ENCODE measurements at regions not wholly inside any gene's neighbourhood (a gene's known extent, or its start where the extent isn't known, plus 50 kb on each side); places are given as distances from the start of the nearest gene placed in this dataset.

- H3K9ac ChIP-seq (ENCODE audit: extremely low read depth, low read length, poor library complexity, severe bottlenecking) = no peak overlapping the region
- Mint-ChIP-seq H3K27ac (no peak overlapping the region), H3K36me3 (ENCODE audit: low read depth) (no peaks in the 10 kb centered on the region), H3K4me1 (peaks cover 16% of the 10 kb centered on the region), H3K9me3 (no peaks in the 10 kb centered on the region), H3K27me3 (ENCODE audit: insufficient read depth) (no peaks in the 10 kb centered on the region), H3K4me3 (no peak overlapping the region)
- H3K27ac ChIP-seq (ENCODE audit: low read depth, low read length) = no peak overlapping the region
- no peaks in the 10 kb centered on the region for H3K9me3 ChIP-seq (ENCODE audit: control insufficient read depth, low read length)
- H3K27me3 ChIP-seq (ENCODE audit: control insufficient read depth, insufficient read depth, low read length, poor library complexity, severe bottlenecking) = no peaks in the 10 kb centered on the region
- DNase-seq = no peak
- 94 to 100% methylated on average over 3 to 4 of the region's 4 CpGs for WGBS, 2 experiments (ENCODE audit: insufficient coverage in 1 of 2, insufficient read length in 1 of 2)
- TF ChIP-seq CTCF (conservative IDR thresholded peaks at IDR 0.05) = no peak
- no peak overlapping the region for H3K4me3 ChIP-seq (ENCODE audit: low read length)
- H3K4me1 ChIP-seq (ENCODE audit: control insufficient read depth, insufficient read depth, low read length) = no peaks in the 10 kb centered on the region
- no peaks in the 10 kb centered on the region for H3K36me3 ChIP-seq (ENCODE audit: control insufficient read depth, insufficient read depth, low read length)
These were observed 158.6 kb upstream of the TARS1 start for GRCh38 chr5:33282157-33282556.

- Mint-ChIP-seq H3K9me3 (no peaks in the 10 kb centered on the region), H3K4me3 (no peak overlapping the region), H3K36me3 (ENCODE audit: low read depth) (no peaks in the 10 kb centered on the region), H3K27me3 (ENCODE audit: insufficient read depth) (no peaks in the 10 kb centered on the region), H3K4me1 (peaks cover 14% of the 10 kb centered on the region), H3K27ac (no peak overlapping the region)
- DNase-seq = no peak
- WGBS, 2 experiments (ENCODE audit: insufficient coverage in 1 of 2, insufficient read length in 1 of 2) = 61% methylated on average over 2 of the region's 2 CpGs; no CpG with 5 or more reads in 1 of the 2 experiments
- H3K4me3 ChIP-seq (ENCODE audit: low read length) = no peak overlapping the region
- no peaks in the 10 kb centered on the region for H3K4me1 ChIP-seq (ENCODE audit: control insufficient read depth, insufficient read depth, low read length)
- no peak overlapping the region for H3K27ac ChIP-seq (ENCODE audit: low read depth, low read length)
- H3K9me3 ChIP-seq (ENCODE audit: control insufficient read depth, low read length) = no peaks in the 10 kb centered on the region
- no peak for TF ChIP-seq CTCF (conservative IDR thresholded peaks at IDR 0.05)
- no peak overlapping the region for H3K9ac ChIP-seq (ENCODE audit: extremely low read depth, low read length, poor library complexity, severe bottlenecking)
- no peaks in the 10 kb centered on the region for H3K27me3 ChIP-seq (ENCODE audit: control insufficient read depth, insufficient read depth, low read length, poor library complexity, severe bottlenecking)
- H3K36me3 ChIP-seq (ENCODE audit: control insufficient read depth, insufficient read depth, low read length) = no peaks in the 10 kb centered on the region
These were observed 158.1 kb upstream of the TARS1 start for GRCh38 chr5:33282696-33283095.

- no peaks in the 10 kb centered on the region for H3K36me3 ChIP-seq (ENCODE audit: control insufficient read depth, insufficient read depth, low read length)
- no peaks in the 10 kb centered on the region for H3K4me1 ChIP-seq (ENCODE audit: control insufficient read depth, insufficient read depth, low read length)
- no peak overlapping the region for H3K27ac Mint-ChIP-seq
- H3K4me3 Mint-ChIP-seq = no peak overlapping the region
- no peak overlapping the region for H3K9ac ChIP-seq (ENCODE audit: extremely low read depth, low read length, poor library complexity, severe bottlenecking)
- H3K9me3 ChIP-seq (ENCODE audit: control insufficient read depth, low read length) = no peaks in the 10 kb centered on the region
- no peaks in the 10 kb centered on the region for H3K36me3 Mint-ChIP-seq (ENCODE audit: low read depth)
- no peak for TF ChIP-seq CTCF (conservative IDR thresholded peaks at IDR 0.05)
- H3K4me1 Mint-ChIP-seq = peaks cover 10% of the 10 kb centered on the region
- no peak overlapping the region for H3K4me3 ChIP-seq (ENCODE audit: low read length)
- no peaks in the 10 kb centered on the region for H3K27me3 Mint-ChIP-seq (ENCODE audit: insufficient read depth)
- H3K9me3 Mint-ChIP-seq = no peaks in the 10 kb centered on the region
- H3K27me3 ChIP-seq (ENCODE audit: control insufficient read depth, insufficient read depth, low read length, poor library complexity, severe bottlenecking) = no peaks in the 10 kb centered on the region
- DNase-seq = no peak
- H3K27ac ChIP-seq (ENCODE audit: low read depth, low read length) = no peak overlapping the region
These were observed 157.5 kb upstream of the TARS1 start for GRCh38 chr5:33283243-33283642.
